Astrocyte (in vitro differentiated cells and primary cell): ENCODE measurements at regions not wholly inside any gene's neighbourhood (a gene's known extent, or its start where the extent isn't known, plus 50 kb on each side); places are given as distances from the start of the nearest gene placed in this dataset.

ENCODE experiments used
- DNase-seq: peaks from one replicate; pipeline ENCODE4 v3.0.0-alpha.2; 2010; ENCODE audit warnings: low read depth
- FAIRE-seq: peaks from 2 replicates; lab custom pipeline; 2011; peaks lifted over from hg19 to GRCh38; lab: Jason Lieb, UNC
- H2AFZ ChIP-seq: 2 replicates; pipeline ENCODE4 v1.6.0; 2012; ENCODE audit warnings: low read depth, low read length, inconsistent platforms
- H3K27ac ChIP-seq: 2 replicates; pipeline ENCODE4 v1.5.1; 2011; ENCODE audit warnings: low read depth, low read length, inconsistent platforms
- H3K27me3 ChIP-seq: 2 replicates; pipeline ENCODE4 v1.6.0; 2011; ENCODE audit warnings: low read length, inconsistent platforms; ENCODE audit not compliant: insufficient read depth
- H3K36me3 ChIP-seq: 2 replicates; pipeline ENCODE4 v1.5.1; 2011; ENCODE audit warnings: low read length, inconsistent platforms; ENCODE audit not compliant: insufficient read depth
- H3K4me1 ChIP-seq: 2 replicates; pipeline ENCODE4 v1.5.1; 2011; ENCODE audit warnings: low read length, inconsistent platforms; ENCODE audit not compliant: insufficient read depth
- H3K4me2 ChIP-seq: 2 replicates; pipeline ENCODE4 v1.6.0; 2012; ENCODE audit warnings: low read length, inconsistent platforms
- H3K4me3 ChIP-seq: 2 replicates; pipeline ENCODE4 v1.5.1; 2011; ENCODE audit warnings: low read depth, mild to moderate bottlenecking, low read length, inconsistent platforms; ENCODE audit not compliant: insufficient read depth
- H3K79me2 ChIP-seq: 2 replicates; pipeline ENCODE4 v1.6.0; 2012; ENCODE audit warnings: mild to moderate bottlenecking, low read length, inconsistent platforms; ENCODE audit not compliant: insufficient read depth
- H3K9ac ChIP-seq: 2 replicates; pipeline ENCODE4 v1.6.0; 2012; ENCODE audit warnings: mild to moderate bottlenecking, low read length, inconsistent platforms
- H3K9me3 ChIP-seq: 2 replicates; pipeline ENCODE4 v1.5.1; 2012; ENCODE audit warnings: low read depth, mild to moderate bottlenecking, low read length, inconsistent platforms; ENCODE audit not compliant: insufficient read depth
- H4K20me1 ChIP-seq: 2 replicates; pipeline ENCODE4 v1.6.0; 2012; ENCODE audit warnings: low read length, inconsistent platforms; ENCODE audit not compliant: insufficient read depth
- H3K27ac Mint-ChIP-seq: one replicate; pipeline ENCODE4 v1.8.0; 2021; ENCODE audit warnings: mild to moderate bottlenecking, mixed read lengths; ENCODE audit not compliant: unreplicated experiment
- H3K27me3 Mint-ChIP-seq: one replicate; pipeline ENCODE4 v1.8.0; 2021; ENCODE audit warnings: low read depth, mixed read lengths; ENCODE audit not compliant: unreplicated experiment
- H3K36me3 Mint-ChIP-seq: one replicate; pipeline ENCODE4 v1.8.0; 2021; ENCODE audit warnings: low read depth, mixed read lengths; ENCODE audit not compliant: unreplicated experiment
- H3K4me1 Mint-ChIP-seq: one replicate; pipeline ENCODE4 v1.8.0; 2021; ENCODE audit warnings: low read depth, mixed read lengths; ENCODE audit not compliant: unreplicated experiment
- H3K4me3 Mint-ChIP-seq: one replicate; pipeline ENCODE4 v1.8.0; 2021; ENCODE audit warnings: mild to moderate bottlenecking, moderate library complexity, mixed read lengths; ENCODE audit not compliant: unreplicated experiment
- H3K9me3 Mint-ChIP-seq: one replicate; pipeline ENCODE4 v1.8.0; 2021; ENCODE audit warnings: mild to moderate bottlenecking, mixed read lengths; ENCODE audit not compliant: unreplicated experiment
- CTCF ChIP-seq: IDR thresholded peaks from 2 replicates; pipeline ENCODE4 v1.5.1; 2011; ENCODE audit warnings: low read depth, mild to moderate bottlenecking, inconsistent platforms, low read length, moderate library complexity; ENCODE audit not compliant: insufficient read depth
- EZH2 ChIP-seq: IDR thresholded peaks from 2 replicates; pipeline ENCODE4 v1.6.1; 2012; ENCODE audit warnings: mild to moderate bottlenecking, low read length, inconsistent platforms; ENCODE audit not compliant: insufficient read depth

GRCh38 chr2:5387406-5387805, 304.8 kb upstream of the SOX11 start:
- peaks cover 2% of the 10 kb centered on the region for H3K4me1 ChIP-seq
- peak overlapping the region; percentile 11 for H3K27ac ChIP-seq
- Mint-ChIP-seq H3K9me3 (peaks cover 4% of the 10 kb centered on the region), H3K27ac (peak overlapping the region; percentile 27), H3K4me3 (no peak overlapping the region), H3K36me3 (no peaks in the 10 kb centered on the region), H3K4me1 (no peaks in the 10 kb centered on the region), H3K27me3 (no peaks in the 10 kb centered on the region)
- H3K9ac ChIP-seq: no peak overlapping the region
- H3K9me3 ChIP-seq: no peaks in the 10 kb centered on the region
- H3K27me3 ChIP-seq: no peaks in the 10 kb centered on the region
- H3K4me2 ChIP-seq: no peak overlapping the region
- H3K79me2 ChIP-seq: no peaks in the 10 kb centered on the region
- TF ChIP-seq CTCF (no peak), EZH2 (no peak)
- FAIRE-seq: no peak
- no peaks in the 10 kb centered on the region for H4K20me1 ChIP-seq
- no peak overlapping the region for H3K4me3 ChIP-seq
- peak; percentile 61 for DNase-seq
- H3K36me3 ChIP-seq: no peaks in the 10 kb centered on the region
- no peak overlapping the region for H2AFZ ChIP-seq

GRCh38 chr2:5389740-5390139, 302.4 kb upstream of the SOX11 start:
- no peak overlapping the region for H3K27ac ChIP-seq
- FAIRE-seq: no peak
- H3K4me2 ChIP-seq: no peak overlapping the region
- no peaks in the 10 kb centered on the region for H3K36me3 ChIP-seq
- Mint-ChIP-seq H3K9me3 (peaks cover 4% of the 10 kb centered on the region), H3K27me3 (no peaks in the 10 kb centered on the region), H3K4me3 (no peak overlapping the region), H3K4me1 (no peaks in the 10 kb centered on the region), H3K27ac (no peak overlapping the region), H3K36me3 (no peaks in the 10 kb centered on the region)
- no peaks in the 10 kb centered on the region for H4K20me1 ChIP-seq
- H3K27me3 ChIP-seq: no peaks in the 10 kb centered on the region
- H2AFZ ChIP-seq: no peak overlapping the region
- peaks cover 2% of the 10 kb centered on the region for H3K4me1 ChIP-seq
- no peaks in the 10 kb centered on the region for H3K9me3 ChIP-seq
- no peak overlapping the region for H3K4me3 ChIP-seq
- TF ChIP-seq CTCF: no peak
- TF ChIP-seq EZH2: no peak
- H3K79me2 ChIP-seq: no peaks in the 10 kb centered on the region
- no peak overlapping the region for H3K9ac ChIP-seq
- DNase-seq: no peak

GRCh38 chr2:5391362-5391761, 300.8 kb upstream of the SOX11 start:
- no peak overlapping the region for H3K9ac ChIP-seq
- Mint-ChIP-seq H3K36me3 (no peaks in the 10 kb centered on the region), H3K27me3 (no peaks in the 10 kb centered on the region), H3K9me3 (peaks cover 4% of the 10 kb centered on the region), H3K4me1 (no peaks in the 10 kb centered on the region), H3K4me3 (no peak overlapping the region), H3K27ac (no peak overlapping the region)
- no peaks in the 10 kb centered on the region for H3K36me3 ChIP-seq
- TF ChIP-seq EZH2 (no peak), CTCF (no peak)
- H2AFZ ChIP-seq: no peak overlapping the region
- FAIRE-seq (no peak), DNase-seq (no peak)
- H3K27ac ChIP-seq: no peak overlapping the region
- H3K79me2 ChIP-seq: no peaks in the 10 kb centered on the region
- no peak overlapping the region for H3K4me3 ChIP-seq
- no peaks in the 10 kb centered on the region for H3K27me3 ChIP-seq
- no peak overlapping the region for H3K4me2 ChIP-seq
- no peaks in the 10 kb centered on the region for H3K9me3 ChIP-seq
- H3K4me1 ChIP-seq: no peaks in the 10 kb centered on the region
- no peaks in the 10 kb centered on the region for H4K20me1 ChIP-seq
